ENCODE measurements at regions not wholly inside any gene's neighbourhood (a gene's known extent, or its start where the extent isn't known, plus 50 kb on each side); places are given as distances from the start of the nearest gene placed in this dataset.
"Not testable (repeated sequence)": the region's sequence is repeated elsewhere in the genome, so short reads cannot be mapped to it uniquely, and the experiment has no call there.

GRCh38 chr2:221999717-222000116 is 299.1 kb downstream of the PAX3 start:
- no peak for DNase-seq

- DNase-seq, result no peak
Observed at GRCh38 chr2:221999166-221999565, 299.6 kb downstream of the PAX3 start.

- DNase-seq, result no peak
Observed at GRCh38 chr2:221997683-221998082, 301.1 kb downstream of the PAX3 start.

GRCh38 chr2:221997100-221997499 is 301.7 kb downstream of the PAX3 start:
- DNase-seq, result no peak

GRCh38 chr2:221994926-221995325 is 303.9 kb downstream of the PAX3 start:
- DNase-seq, result no peak

GRCh38 chr2:221984376-221984775 is 314.4 kb downstream of the PAX3 start:
- DNase-seq, result not testable (repeated sequence)

GRCh38 chr2:221981912-221982470 is 316.8 kb downstream of the PAX3 start:
- no peak for DNase-seq

GRCh38 chr2:221975151-221975550 is 323.6 kb downstream of the PAX3 start:
- no peak for DNase-seq

GRCh38 chr2:221973902-221974301 is 324.9 kb downstream of the PAX3 start:
- no peak for DNase-seq

GRCh38 chr2:221973502-221973901 is 325.3 kb downstream of the PAX3 start:
- DNase-seq, result no peak

- no peak for DNase-seq
Observed at GRCh38 chr2:221972813-221973478, 325.9 kb downstream of the PAX3 start.

- DNase-seq, result no peak
Observed at GRCh38 chr2:221970389-221970788, 328.4 kb downstream of the PAX3 start.

- no peak for DNase-seq
Observed at GRCh38 chr2:221969830-221970144, 329.0 kb downstream of the PAX3 start.

- peak in 21 of 58 donors; percentile 0 to 50 (median 6) for DNase-seq
Observed at GRCh38 chr2:221969087-221969829, 329.5 kb downstream of the PAX3 start.

GRCh38 chr2:221962186-221962585 is 336.6 kb downstream of the PAX3 start:
- DNase-seq, result no peak

GRCh38 chr2:221961561-221961960 is 337.2 kb downstream of the PAX3 start:
- DNase-seq, result no peak

GRCh38 chr2:221958224-221958623 is 340.6 kb downstream of the PAX3 start:
- no peak for DNase-seq

GRCh38 chr2:221948076-221948475 is 350.7 kb downstream of the PAX3 start:
- no peak for DNase-seq

- DNase-seq, result not testable (repeated sequence)
Observed at GRCh38 chr2:221944452-221944851, 354.3 kb downstream of the PAX3 start.

- DNase-seq, result peak in 10 of 58 donors; percentile 0 to 22 (median 7)
Observed at GRCh38 chr2:221943076-221943810, 355.6 kb downstream of the PAX3 start.

GRCh38 chr2:221931251-221931991 is 359.3 kb upstream of the EPHA4 start:
- no peak for DNase-seq

Data from anterior cingulate cortex (tissue), 58 donors.